Epithelial cell of esophagus (primary cell): ENCODE measurements at regions not wholly inside any gene's neighbourhood (a gene's known extent, or its start where the extent isn't known, plus 50 kb on each side); places are given as distances from the start of the nearest gene placed in this dataset.

Source experiments
- DNase-seq: peaks from one replicate; pipeline ENCODE4 v3.0.0; 2010; ENCODE audit warnings: low read depth
- H3K4me3 ChIP-seq: 2 replicates; pipeline ENCODE4 v1.5.1; 2011; ENCODE audit warnings: mild to moderate bottlenecking, low read length, control low read depth
- CTCF ChIP-seq: IDR thresholded peaks from 2 replicates; pipeline ENCODE4 v1.5.1; 2011; ENCODE audit warnings: low read depth, mild to moderate bottlenecking, low read length, control low read depth, inconsistent platforms; ENCODE audit not compliant: insufficient read depth; ENCODE audit errors: missing control alignments

- no peak overlapping the region for H3K4me3 ChIP-seq
- no peak for TF ChIP-seq CTCF
- DNase-seq: no peak
Measured at GRCh38 chr22:26865021-26865420, 207.6 kb downstream of the MIAT start.

GRCh38 chr22:26883393-26883792, 226.0 kb downstream of the MIAT start:
- DNase-seq: no peak
- no peak overlapping the region for H3K4me3 ChIP-seq
- TF ChIP-seq CTCF: no peak

DNA sequence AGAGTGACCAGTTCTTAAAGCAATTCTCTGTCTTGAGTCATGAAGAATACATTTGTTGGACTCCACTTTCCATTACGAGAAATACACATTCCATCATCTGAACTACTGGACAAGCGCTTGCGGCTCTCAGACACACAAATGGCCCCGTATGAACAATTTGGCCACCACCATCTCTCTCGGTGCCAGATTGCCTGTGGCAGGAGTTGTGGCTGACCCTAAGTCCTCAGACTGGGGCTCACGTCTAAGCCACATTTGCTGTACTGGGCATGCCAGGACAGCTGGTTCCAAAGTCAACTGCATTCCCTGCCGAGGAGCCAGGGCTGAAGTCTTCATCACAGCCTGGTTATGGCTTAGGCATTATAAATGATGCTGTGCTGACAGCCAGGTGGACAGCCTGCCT, 227.5 kb downstream of the MIAT start:
- no peak for DNase-seq
- TF ChIP-seq CTCF: no peak
- no peak overlapping the region for H3K4me3 ChIP-seq

DNA sequence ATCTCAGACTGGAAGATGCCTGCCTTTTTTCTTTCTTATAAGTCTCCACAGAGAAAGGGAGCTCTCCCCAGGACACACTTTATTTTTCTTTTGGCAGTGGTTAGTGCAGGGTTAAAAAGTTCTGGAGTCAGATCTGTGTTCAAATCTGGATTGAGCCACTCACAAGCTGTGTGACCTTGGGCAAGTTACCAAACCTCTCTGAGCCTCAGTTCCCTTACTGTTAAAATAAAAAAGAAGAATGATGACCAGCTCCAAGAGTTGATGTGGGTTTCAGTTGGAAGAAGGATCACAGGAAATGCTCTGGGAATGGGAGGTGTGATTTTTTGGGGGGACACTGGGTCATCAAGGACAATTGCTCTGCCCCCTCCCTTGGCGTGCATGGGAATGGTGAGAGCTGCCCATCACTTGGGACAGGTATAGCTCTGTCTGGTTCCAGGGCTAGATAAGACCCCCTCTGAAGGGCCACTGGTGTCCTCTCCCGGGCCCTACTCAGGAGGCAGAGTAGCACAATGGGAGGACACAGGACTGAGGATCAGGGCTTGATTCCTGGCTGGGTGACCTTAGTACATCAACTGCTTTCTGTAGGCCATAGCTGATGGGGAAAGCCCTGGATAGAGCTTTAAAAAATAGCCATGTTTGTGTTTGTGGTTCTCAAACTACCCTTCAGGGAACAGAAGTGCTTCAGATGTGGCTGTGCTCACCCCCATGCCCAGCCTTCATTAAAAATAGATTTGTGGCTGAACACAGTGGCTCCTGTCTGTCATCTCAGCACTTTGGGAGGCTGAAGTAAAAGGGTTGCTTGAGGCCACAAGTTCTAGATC, 228.3 kb downstream of the MIAT start:
- no peak overlapping the region for H3K4me3 ChIP-seq
- no peak for TF ChIP-seq CTCF
- no peak for DNase-seq

DNA sequence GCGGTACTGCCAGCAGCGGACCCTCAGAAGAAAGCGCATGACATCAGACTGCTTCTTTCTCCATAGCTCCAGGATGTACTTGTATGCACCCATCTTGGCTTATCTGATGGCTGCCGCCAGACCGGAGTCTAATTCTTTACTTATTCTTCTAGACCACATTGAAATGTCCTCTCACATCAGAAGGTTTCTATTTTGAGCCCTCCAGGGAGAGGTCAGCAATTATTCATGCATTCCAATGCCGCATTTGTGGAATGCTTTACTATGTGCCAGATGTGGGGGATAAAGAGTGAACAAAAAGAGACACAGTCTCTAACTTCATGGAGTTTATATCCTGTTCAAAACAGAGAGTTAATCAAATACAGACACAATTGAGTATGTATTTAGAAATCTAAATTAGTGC, 230.1 kb downstream of the MIAT start:
- no peak for TF ChIP-seq CTCF
- H3K4me3 ChIP-seq: no peak overlapping the region
- no peak for DNase-seq

- no peak overlapping the region for H3K4me3 ChIP-seq
- TF ChIP-seq CTCF: no peak
- DNase-seq: no peak
Measured at GRCh38 chr22:26887916-26888315, 230.5 kb downstream of the MIAT start.

- no peak for DNase-seq
- no peak overlapping the region for H3K4me3 ChIP-seq
- no peak for TF ChIP-seq CTCF
Measured at GRCh38 chr22:26888887-26889286, 231.5 kb downstream of the MIAT start.
